T-helper 17 cell (primary cell): ENCODE measurements at regions not wholly inside any gene's neighbourhood (a gene's known extent, or its start where the extent isn't known, plus 50 kb on each side); places are given as distances from the start of the nearest gene placed in this dataset.

Experiments used
- ATAC-seq: fragments of 150-1000 bp; cut with Tn5 transposase; 2 replicates; pipeline ENCODE4 v1.10.0; 2021; ENCODE audit warnings: mild to moderate bottlenecking, moderate library complexity
- DNase-seq, 3 donors: peaks; one replicate each; pipeline versions ENCODE4 v3.0.0 to v3.0.0-alpha.2; 2020 to 2021
- H3K9me3 ChIP-seq: one replicate; pipeline ENCODE4 v1.7.0; 2013; ENCODE audit warnings: low read length, mild to moderate bottlenecking; ENCODE audit not compliant: control insufficient read depth, poor library complexity, severe bottlenecking
- H3K27ac Mint-ChIP-seq: one replicate; pipeline ENCODE4 v1.8.0; 2022; ENCODE audit warnings: mild to moderate bottlenecking, moderate library complexity, mixed read lengths
- H3K27me3 Mint-ChIP-seq: one replicate; pipeline ENCODE4 v1.8.0; 2022; ENCODE audit warnings: mixed read lengths
- H3K36me3 Mint-ChIP-seq: one replicate; pipeline ENCODE4 v1.8.0; 2022; ENCODE audit warnings: low read depth, mixed read lengths
- H3K4me1 Mint-ChIP-seq: one replicate; pipeline ENCODE4 v1.8.0; 2022; ENCODE audit warnings: mild to moderate bottlenecking, mixed read lengths
- H3K4me3 Mint-ChIP-seq: one replicate; pipeline ENCODE4 v1.8.0; 2022; ENCODE audit warnings: mild to moderate bottlenecking, moderate library complexity, mixed read lengths

GRCh38 chr16:64586781-64587180 is 535.1 kb downstream of the CDH11 start:
- H3K27ac Mint-ChIP-seq, result no peak overlapping the region
- H3K27me3 Mint-ChIP-seq, result no peaks in the 10 kb centered on the region
- DNase-seq, result no peak
- no peaks in the 10 kb centered on the region for H3K4me1 Mint-ChIP-seq
- ATAC-seq, result no peak
- H3K36me3 Mint-ChIP-seq, result no peaks in the 10 kb centered on the region
- H3K9me3 ChIP-seq, result no peaks in the 10 kb centered on the region
- H3K4me3 Mint-ChIP-seq, result no peak overlapping the region

GRCh38 chr16:64585367-64585766 is 536.5 kb downstream of the CDH11 start:
- no peaks in the 10 kb centered on the region for H3K9me3 ChIP-seq
- Mint-ChIP-seq H3K4me1 (no peaks in the 10 kb centered on the region), H3K36me3 (no peaks in the 10 kb centered on the region), H3K27ac (no peak overlapping the region), H3K4me3 (no peak overlapping the region), H3K27me3 (no peaks in the 10 kb centered on the region)
- ATAC-seq (no peak), DNase-seq (no peak)

GRCh38 chr16:64580558-64580957 is 541.3 kb downstream of the CDH11 start:
- Mint-ChIP-seq H3K4me1 (no peaks in the 10 kb centered on the region), H3K27me3 (no peaks in the 10 kb centered on the region), H3K27ac (no peak overlapping the region), H3K36me3 (no peaks in the 10 kb centered on the region), H3K4me3 (no peak overlapping the region)
- no peak for DNase-seq
- H3K9me3 ChIP-seq, result no peaks in the 10 kb centered on the region
- ATAC-seq, result no peak

GRCh38 chr16:64579712-64580111 is 542.2 kb downstream of the CDH11 start:
- H3K27me3 Mint-ChIP-seq, result no peaks in the 10 kb centered on the region
- DNase-seq, result no peak
- peaks cover 2% of the 10 kb centered on the region for H3K9me3 ChIP-seq
- ATAC-seq, result no peak
- H3K27ac Mint-ChIP-seq, result no peak overlapping the region
- no peaks in the 10 kb centered on the region for H3K36me3 Mint-ChIP-seq
- no peaks in the 10 kb centered on the region for H3K4me1 Mint-ChIP-seq
- no peak overlapping the region for H3K4me3 Mint-ChIP-seq

GRCh38 chr16:64545768-64546167 is 576.1 kb downstream of the CDH11 start:
- no peak overlapping the region for H3K27ac Mint-ChIP-seq
- H3K9me3 ChIP-seq, result no peaks in the 10 kb centered on the region
- no peaks in the 10 kb centered on the region for H3K36me3 Mint-ChIP-seq
- no peak for DNase-seq
- H3K4me1 Mint-ChIP-seq, result no peaks in the 10 kb centered on the region
- ATAC-seq, result no peak
- no peaks in the 10 kb centered on the region for H3K27me3 Mint-ChIP-seq
- H3K4me3 Mint-ChIP-seq, result no peak overlapping the region

GRCh38 chr16:64544859-64545258 is 577.0 kb downstream of the CDH11 start:
- DNase-seq, result no peak
- H3K9me3 ChIP-seq, result no peaks in the 10 kb centered on the region
- Mint-ChIP-seq H3K27me3 (no peaks in the 10 kb centered on the region), H3K4me1 (no peaks in the 10 kb centered on the region), H3K36me3 (no peaks in the 10 kb centered on the region), H3K4me3 (no peak overlapping the region), H3K27ac (no peak overlapping the region)
- ATAC-seq, result no peak

- ATAC-seq, result no peak
Measured at GRCh38 chr16:64543441-64543840, 578.4 kb downstream of the CDH11 start.

GRCh38 chr16:64543031-64543430 is 578.8 kb downstream of the CDH11 start:
- Mint-ChIP-seq H3K4me1 (no peaks in the 10 kb centered on the region), H3K27me3 (no peaks in the 10 kb centered on the region), H3K27ac (no peak overlapping the region), H3K36me3 (no peaks in the 10 kb centered on the region), H3K4me3 (no peak overlapping the region)
- H3K9me3 ChIP-seq, result no peaks in the 10 kb centered on the region
- ATAC-seq (no peak), DNase-seq (no peak)

More at GRCh38 chr16:64543441-64543840, 578.4 kb downstream of the CDH11 start:
- H3K4me1 Mint-ChIP-seq, result no peaks in the 10 kb centered on the region
- no peak for DNase-seq
- H3K36me3 Mint-ChIP-seq, result no peaks in the 10 kb centered on the region
- no peaks in the 10 kb centered on the region for H3K27me3 Mint-ChIP-seq
- H3K9me3 ChIP-seq, result no peaks in the 10 kb centered on the region
- no peak overlapping the region for H3K27ac Mint-ChIP-seq
- H3K4me3 Mint-ChIP-seq, result no peak overlapping the region

- no peaks in the 10 kb centered on the region for H3K27me3 Mint-ChIP-seq
- no peaks in the 10 kb centered on the region for H3K36me3 Mint-ChIP-seq
- ATAC-seq (no peak), DNase-seq (no peak)
- H3K4me3 Mint-ChIP-seq, result no peak overlapping the region
- H3K27ac Mint-ChIP-seq, result no peak overlapping the region
- no peaks in the 10 kb centered on the region for H3K4me1 Mint-ChIP-seq
- H3K9me3 ChIP-seq, result no peaks in the 10 kb centered on the region
Measured at GRCh38 chr16:64542152-64542551, 579.7 kb downstream of the CDH11 start.

GRCh38 chr16:64541621-64542020 is 580.2 kb downstream of the CDH11 start:
- ATAC-seq, result no peak

GRCh38 chr16:64540434-64540833 is 581.4 kb downstream of the CDH11 start:
- Mint-ChIP-seq H3K4me1 (no peaks in the 10 kb centered on the region), H3K4me3 (no peak overlapping the region), H3K36me3 (no peaks in the 10 kb centered on the region), H3K27me3 (no peaks in the 10 kb centered on the region), H3K27ac (no peak overlapping the region)
- no peak for ATAC-seq
- no peaks in the 10 kb centered on the region for H3K9me3 ChIP-seq
- DNase-seq, result no peak

More at GRCh38 chr16:64541621-64542020, 580.2 kb downstream of the CDH11 start:
- DNase-seq, result no peak
- H3K4me1 Mint-ChIP-seq, result no peaks in the 10 kb centered on the region
- no peaks in the 10 kb centered on the region for H3K27me3 Mint-ChIP-seq
- H3K36me3 Mint-ChIP-seq, result no peaks in the 10 kb centered on the region
- no peak overlapping the region for H3K4me3 Mint-ChIP-seq
- H3K9me3 ChIP-seq, result no peaks in the 10 kb centered on the region
- H3K27ac Mint-ChIP-seq, result no peak overlapping the region

- Mint-ChIP-seq H3K27me3 (no peaks in the 10 kb centered on the region), H3K27ac (no peak overlapping the region)
- no peak for ATAC-seq
Measured at GRCh38 chr16:64539811-64540371, 582.0 kb downstream of the CDH11 start.

GRCh38 chr16:64534180-64534780 is 587.6 kb downstream of the CDH11 start:
- Mint-ChIP-seq H3K27me3 (no peaks in the 10 kb centered on the region), H3K4me1 (no peaks in the 10 kb centered on the region), H3K4me3 (no peak overlapping the region), H3K27ac (no peak overlapping the region), H3K36me3 (no peaks in the 10 kb centered on the region)
- H3K9me3 ChIP-seq, result no peaks in the 10 kb centered on the region
- DNase-seq (no peak), ATAC-seq (no peak)

More at GRCh38 chr16:64539811-64540371, 582.0 kb downstream of the CDH11 start:
- no peaks in the 10 kb centered on the region for H3K9me3 ChIP-seq
- H3K4me1 Mint-ChIP-seq, result no peaks in the 10 kb centered on the region
- no peak for DNase-seq
- H3K36me3 Mint-ChIP-seq, result no peaks in the 10 kb centered on the region
- H3K4me3 Mint-ChIP-seq, result no peak overlapping the region

- no peak for ATAC-seq
- no peaks in the 10 kb centered on the region for H3K9me3 ChIP-seq
- H3K27me3 Mint-ChIP-seq, result no peaks in the 10 kb centered on the region
- H3K27ac Mint-ChIP-seq, result no peak overlapping the region
- no peaks in the 10 kb centered on the region for H3K4me1 Mint-ChIP-seq
- no peak for DNase-seq
- no peaks in the 10 kb centered on the region for H3K36me3 Mint-ChIP-seq
- no peak overlapping the region for H3K4me3 Mint-ChIP-seq
Measured at GRCh38 chr16:64532691-64533090, 589.2 kb downstream of the CDH11 start.
